AG04449 (cell line): ENCODE measurements at regions not wholly inside any gene's neighbourhood (a gene's known extent, or its start where the extent isn't known, plus 50 kb on each side); places are given as distances from the start of the nearest gene placed in this dataset.

Experiments
- CTCF ChIA-PET: fragments of 350-600 bp; formaldehyde crosslinking; extraction: SDS; loops from one replicate; lab custom pipeline; 2021; ENCODE audit warnings: antibody characterized with exemption; lab: Yijun Ruan, JAX
- POLR2A ChIA-PET: fragments of 400-600, 350-600 bp; formaldehyde crosslinking; extraction: SDS; loops from one replicate; lab custom pipeline; 2020; ENCODE audit warnings: antibody characterized with exemption, inconsistent platforms; lab: Yijun Ruan, JAX
- DNase-seq: peaks from one replicate; pipeline ENCODE4 v3.0.0-alpha.2; 2010; ENCODE audit warnings: low read depth, low spot score
- H3K4me3 ChIP-seq: 2 replicates; pipeline ENCODE4 v1.5.1; 2011; ENCODE audit warnings: low read depth, mild to moderate bottlenecking, control low read depth, low read length
- TF ChIP-seq, protein P1 (sequence below): IDR thresholded peaks from one replicate; pipeline ENCODE4 v1.5.1; 2011; ENCODE audit warnings: mild to moderate bottlenecking, moderate library complexity, low read length, control low read depth, inconsistent platforms; ENCODE audit not compliant: insufficient read depth; ENCODE audit errors: missing control alignments

DNA sequence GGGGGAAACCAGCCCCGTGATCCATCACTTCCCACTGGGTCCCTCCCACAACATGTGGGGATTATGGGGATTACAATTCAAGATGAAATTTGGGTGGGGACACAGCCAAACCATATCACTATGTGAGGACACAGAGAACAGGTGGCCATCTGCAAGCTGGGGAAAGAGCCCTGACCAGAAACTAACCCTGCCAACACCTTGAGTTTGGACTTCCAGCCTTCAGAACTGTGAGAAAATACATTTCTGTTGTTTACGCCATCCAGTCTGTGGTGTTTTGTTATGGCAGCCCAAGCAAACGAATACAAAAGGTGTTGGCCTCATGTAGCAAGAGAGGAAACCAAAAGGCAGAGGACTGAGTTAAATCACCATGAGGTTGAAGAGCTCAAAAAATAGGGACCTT lies 169.9 kb upstream of the TENM3 start:
- ChIA-PET POLR2A (no interaction called here), CTCF (no interaction called here)
- H3K4me3 ChIP-seq = no peak overlapping the region
- no peak for DNase-seq
- TF ChIP-seq, protein P1, sequence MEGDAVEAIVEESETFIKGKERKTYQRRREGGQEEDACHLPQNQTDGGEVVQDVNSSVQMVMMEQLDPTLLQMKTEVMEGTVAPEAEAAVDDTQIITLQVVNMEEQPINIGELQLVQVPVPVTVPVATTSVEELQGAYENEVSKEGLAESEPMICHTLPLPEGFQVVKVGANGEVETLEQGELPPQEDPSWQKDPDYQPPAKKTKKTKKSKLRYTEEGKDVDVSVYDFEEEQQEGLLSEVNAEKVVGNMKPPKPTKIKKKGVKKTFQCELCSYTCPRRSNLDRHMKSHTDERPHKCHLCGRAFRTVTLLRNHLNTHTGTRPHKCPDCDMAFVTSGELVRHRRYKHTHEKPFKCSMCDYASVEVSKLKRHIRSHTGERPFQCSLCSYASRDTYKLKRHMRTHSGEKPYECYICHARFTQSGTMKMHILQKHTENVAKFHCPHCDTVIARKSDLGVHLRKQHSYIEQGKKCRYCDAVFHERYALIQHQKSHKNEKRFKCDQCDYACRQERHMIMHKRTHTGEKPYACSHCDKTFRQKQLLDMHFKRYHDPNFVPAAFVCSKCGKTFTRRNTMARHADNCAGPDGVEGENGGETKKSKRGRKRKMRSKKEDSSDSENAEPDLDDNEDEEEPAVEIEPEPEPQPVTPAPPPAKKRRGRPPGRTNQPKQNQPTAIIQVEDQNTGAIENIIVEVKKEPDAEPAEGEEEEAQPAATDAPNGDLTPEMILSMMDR = no peak

DNA sequence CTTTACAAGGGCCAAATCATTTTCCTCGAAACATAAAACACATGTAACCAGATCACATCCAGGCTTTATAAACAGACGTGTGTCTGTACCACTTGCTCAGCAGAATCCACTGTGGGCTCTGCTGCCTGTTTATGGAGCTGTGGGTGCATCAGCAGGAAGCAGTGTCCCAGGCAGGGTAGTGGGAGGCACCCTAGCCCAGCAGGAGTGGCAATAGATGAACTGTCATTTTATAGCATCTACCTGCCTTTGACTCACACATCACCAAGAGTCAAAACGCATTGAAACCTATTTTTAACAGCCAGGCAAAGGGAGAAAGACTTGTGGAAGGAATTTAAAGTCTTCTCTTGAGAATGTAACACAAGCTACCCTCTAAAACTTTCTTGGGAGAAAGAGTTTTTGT lies 169.1 kb upstream of the TENM3 start:
- CTCF ChIA-PET = interaction anchor here (0.6 kb wide), 1 partner anchor 107 kb away, joined by 3 read pairs; no protein-coding TSS in a partner anchor
- POLR2A ChIA-PET = no interaction called here
- H3K4me3 ChIP-seq = no peak overlapping the region
- TF ChIP-seq, protein P1 = no peak
- no peak for DNase-seq

DNA sequence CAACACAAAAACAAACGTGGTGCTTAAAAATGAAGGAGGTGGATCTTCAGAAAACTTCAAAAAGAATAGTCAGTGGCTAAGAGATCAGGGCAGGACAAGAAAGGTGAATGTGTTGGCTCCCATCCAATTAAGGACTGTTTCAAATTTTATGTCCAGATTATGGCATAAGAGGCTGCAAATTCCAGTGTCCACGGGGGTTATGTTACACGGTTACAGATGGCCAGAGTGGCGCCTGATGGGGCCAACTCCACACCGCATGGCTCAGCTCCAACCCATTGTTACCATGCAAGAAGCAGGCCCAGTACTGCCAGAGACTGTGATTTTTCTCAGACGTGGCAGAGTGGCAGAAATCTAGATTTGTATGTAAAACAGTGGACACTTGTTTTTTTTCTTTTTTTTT lies 168.4 kb upstream of the TENM3 start:
- TF ChIP-seq, protein P1 = no peak
- POLR2A ChIA-PET = no interaction called here
- CTCF ChIA-PET = interaction anchor here (0.6 kb wide), 1 partner anchor 108 kb away, joined by 3 read pairs; no protein-coding TSS in a partner anchor
- DNase-seq = no peak
- H3K4me3 ChIP-seq = no peak overlapping the region

DNA sequence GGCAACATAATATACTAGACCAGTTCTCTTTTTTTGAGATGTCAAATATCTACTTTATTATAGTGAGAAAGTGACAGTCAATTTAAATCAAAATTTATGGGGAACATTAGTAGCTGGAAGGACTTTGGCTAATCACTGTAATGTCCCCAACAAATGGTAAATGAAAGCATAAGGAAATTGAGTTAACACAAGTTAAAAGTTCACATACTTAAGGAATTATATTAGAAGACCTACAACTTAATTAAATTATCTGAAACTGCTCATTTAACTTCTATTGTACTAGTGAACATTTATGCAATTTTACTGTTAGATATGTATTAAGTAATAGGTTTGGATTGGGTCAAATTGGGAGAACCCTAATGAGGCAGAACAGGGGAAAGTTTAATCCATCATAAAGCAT lies 160.3 kb upstream of the TENM3 start:
- TF ChIP-seq, protein P1 = no peak
- no peak overlapping the region for H3K4me3 ChIP-seq
- DNase-seq = no peak
- ChIA-PET POLR2A (no interaction called here), CTCF (interaction anchor here (1.5 kb wide), 1 partner anchor 20 kb away, joined by 3 read pairs; no protein-coding TSS in a partner anchor)

DNA sequence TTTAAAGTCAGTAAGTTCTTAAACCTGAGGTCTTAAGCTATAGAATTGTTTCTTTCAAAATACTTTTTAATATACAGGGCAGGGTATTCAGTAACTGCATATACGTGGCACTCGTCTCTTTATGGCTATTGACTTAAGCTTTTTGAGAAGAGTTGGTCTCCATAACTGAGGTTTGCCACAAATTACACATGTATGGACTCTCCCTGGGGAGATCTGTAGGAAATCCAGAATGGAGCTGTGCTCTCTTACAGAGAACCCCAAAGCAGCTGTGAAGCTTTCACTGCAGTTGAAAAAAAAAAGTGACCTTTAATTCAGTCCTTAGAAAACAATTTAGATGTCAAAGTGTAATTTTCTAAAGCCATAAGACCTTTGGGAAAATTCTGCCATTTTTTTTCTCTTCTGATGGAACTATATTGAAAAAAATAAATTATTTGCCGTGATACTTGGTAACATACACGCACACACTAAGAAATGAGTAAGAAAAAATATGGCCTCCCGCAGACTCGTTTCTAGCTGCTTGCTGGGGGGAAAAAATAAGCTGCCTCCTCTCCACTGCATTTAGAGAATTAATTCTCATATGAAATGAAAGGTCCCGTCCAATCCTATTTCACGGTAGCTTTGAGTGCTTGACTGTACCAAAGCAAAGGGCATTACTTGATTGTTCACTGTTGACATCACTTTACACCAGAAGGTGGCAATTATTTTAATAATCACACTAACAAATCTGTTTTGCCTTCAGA lies 159.4 kb upstream of the TENM3 start:
- DNase-seq = no peak
- no peak overlapping the region for H3K4me3 ChIP-seq
- CTCF ChIA-PET = interaction anchor here (1.5 kb wide), 1 partner anchor 21 kb away, joined by 3 read pairs; no protein-coding TSS in a partner anchor
- TF ChIP-seq, protein P1 = no peak
- POLR2A ChIA-PET = no interaction called here

DNA sequence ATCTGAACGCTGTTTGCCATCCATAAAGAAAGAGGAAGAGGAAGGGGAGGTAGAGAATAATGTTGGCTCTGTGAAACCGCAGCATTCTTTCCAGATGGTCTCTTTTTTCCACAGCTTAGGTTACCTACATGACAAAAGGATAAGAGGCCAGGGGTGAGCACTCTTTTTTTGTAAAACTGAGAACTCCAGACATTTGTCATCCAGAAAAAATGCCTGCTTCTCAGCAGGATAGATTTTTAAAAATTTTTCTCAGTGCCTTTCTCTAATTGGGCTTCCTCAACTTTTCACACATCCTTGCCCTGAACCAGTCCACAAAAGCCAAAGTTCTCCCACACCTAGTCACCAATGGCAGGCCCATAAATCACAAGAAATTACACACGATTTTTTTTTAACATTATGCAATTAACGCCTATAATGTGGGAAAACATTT lies 158.1 kb upstream of the TENM3 start:
- POLR2A ChIA-PET = no interaction called here
- TF ChIP-seq, protein P1 = no peak
- no peak overlapping the region for H3K4me3 ChIP-seq
- no peak for DNase-seq
- CTCF ChIA-PET = no interaction called here
